RKO (cell line): ENCODE measurements at regions not wholly inside any gene's neighbourhood (a gene's known extent, or its start where the extent isn't known, plus 50 kb on each side); places are given as distances from the start of the nearest gene placed in this dataset.

Experiments used
- DNase-seq: peaks from one replicate; pipeline ENCODE4 v3.0.0-alpha.2; 2016; ENCODE audit warnings: low spot score

GRCh38 chr3:189557824-189558223 is 73.4 kb upstream of the TP63 start:
- no peak for DNase-seq

GRCh38 chr3:189561256-189561655 is 69.9 kb upstream of the TP63 start:
- DNase-seq = no peak

GRCh38 chr3:189563853-189564563 is 67.2 kb upstream of the TP63 start:
- DNase-seq = peak; percentile 22

- no peak for DNase-seq
These were observed 64.5 kb upstream of the TP63 start for GRCh38 chr3:189566550-189567130.

DNA sequence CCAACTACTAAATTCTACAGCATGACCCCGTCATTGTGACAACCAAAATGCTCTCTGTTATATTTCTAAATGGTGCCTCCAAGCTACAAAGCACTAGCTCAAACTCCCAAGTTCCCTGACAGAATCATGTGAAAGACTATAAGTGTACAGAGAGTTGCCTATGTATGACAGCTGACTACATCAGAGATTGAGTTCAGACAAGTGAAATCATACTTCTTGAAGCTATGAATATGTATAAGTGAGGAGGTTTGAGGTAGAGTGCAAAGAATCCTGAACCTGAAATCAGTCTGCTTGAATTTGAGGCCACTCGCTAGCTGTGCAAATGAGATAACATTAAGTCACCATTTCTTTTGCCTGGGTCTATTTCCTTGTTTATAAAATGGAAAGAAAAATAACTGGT is 63.9 kb upstream of the TP63 start:
- DNase-seq = no peak

- no peak for DNase-seq
These were observed 63.3 kb upstream of the TP63 start for GRCh38 chr3:189567766-189568420.

GRCh38 chr3:189568961-189569360 is 62.2 kb upstream of the TP63 start:
- no peak for DNase-seq

GRCh38 chr3:189569473-189569872 is 61.7 kb upstream of the TP63 start:
- no peak for DNase-seq

GRCh38 chr3:189570916-189571315 is 60.3 kb upstream of the TP63 start:
- DNase-seq = no peak

- no peak for DNase-seq
These were observed 58.9 kb upstream of the TP63 start for GRCh38 chr3:189572249-189572648.

DNA sequence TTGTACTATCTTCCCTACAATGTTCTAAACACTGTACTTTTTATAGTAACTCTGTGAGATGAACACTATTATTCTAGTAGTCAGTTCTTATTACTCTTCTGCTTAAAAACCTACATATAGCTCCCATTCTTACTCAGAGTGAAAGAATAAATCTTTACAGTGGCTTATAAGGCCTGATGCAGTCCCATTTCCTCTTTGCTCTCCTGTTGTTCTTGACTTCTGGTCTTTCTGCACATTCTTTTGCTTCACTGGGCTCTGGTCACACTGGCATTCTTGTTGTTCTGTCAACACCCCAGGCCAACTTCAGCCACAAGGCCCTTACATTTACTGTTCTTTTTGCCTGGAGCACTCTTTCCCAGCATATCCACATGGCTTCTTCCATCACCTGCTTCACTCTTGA is 58.2 kb upstream of the TP63 start:
- DNase-seq = no peak

DNA sequence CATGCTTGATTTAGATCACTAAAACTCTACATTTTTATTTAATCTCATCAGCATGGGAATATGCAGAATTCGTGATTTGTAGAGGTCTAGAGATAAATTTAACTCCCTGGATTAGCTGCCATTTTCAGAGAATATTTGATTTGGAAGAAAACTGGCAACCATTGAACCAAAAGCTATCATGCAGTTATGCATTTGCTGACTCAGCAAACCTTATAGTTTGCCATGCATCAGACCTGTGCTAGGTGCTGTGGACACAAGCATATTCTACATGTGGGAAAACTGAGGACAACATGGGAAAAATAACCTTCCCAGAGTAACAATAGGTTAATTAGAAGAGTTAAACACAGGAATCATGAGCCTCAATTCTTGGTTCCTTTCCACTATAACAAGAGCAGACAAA is 54.7 kb upstream of the TP63 start:
- no peak for DNase-seq

GRCh38 chr3:189577050-189577951 is 53.9 kb upstream of the TP63 start:
- DNase-seq = no peak

GRCh38 chr3:189580190-189580589 is 51.0 kb upstream of the TP63 start:
- DNase-seq = no peak
